PC-3 (cell line): ENCODE measurements at regions not wholly inside any gene's neighbourhood (a gene's known extent, or its start where the extent isn't known, plus 50 kb on each side); places are given as distances from the start of the nearest gene placed in this dataset.

Experiments used
- ATAC-seq: fragments of 200-7000 bp; cut with Tn5 transposase; 2 replicates; pipeline ENCODE4 v1.9.1; 2020; ENCODE audit warnings: mild to moderate bottlenecking, moderate library complexity
- BruUV-seq: library from RNA; stranded (reverse); fragments of 400-500 nt; replicated peaks from 2 replicates; lab custom pipeline; 2021; lab: Mats Ljungman, UMichigan
- CTCF ChIA-PET: fragments of 300-600 bp; sonication (Branson Sonifier 250); formaldehyde crosslinking; loops from one replicate; lab custom pipeline; 2022; ENCODE audit warnings: antibody characterized with exemption; lab: Charles Lee
- POLR2A ChIA-PET: fragments of 300-600 bp; sonication (Branson Sonifier 250); formaldehyde crosslinking; loops from one replicate; lab custom pipeline; 2022; ENCODE audit warnings: antibody characterized with exemption; ENCODE audit not compliant: unreplicated experiment; lab: Charles Lee
- DNase-seq: peaks from one replicate; pipeline ENCODE4 v3.0.0-alpha.2; 2015
- H2AFZ ChIP-seq: fragments of 300-600 bp; sonication (generic); 2 replicates; pipeline ENCODE4 v1.6.0; 2016; ENCODE audit warnings: antibody characterized with exemption, low read length
- H3F3A ChIP-seq: fragments of 300-600 bp; sonication (generic); one replicate; pipeline ENCODE4 v1.6.0; 2017; ENCODE audit warnings: antibody characterized with exemption, low read length, control low read depth, mild to moderate bottlenecking; ENCODE audit not compliant: unreplicated experiment
- H3K27ac ChIP-seq: fragments of 300-600 bp; sonication (generic); 2 replicates; pipeline ENCODE4 v1.5.1; 2016; ENCODE audit warnings: mild to moderate bottlenecking, low read length
- H3K27me3 ChIP-seq: fragments of 300-600 bp; sonication (generic); 2 replicates; pipeline ENCODE4 v1.6.1; 2016; ENCODE audit warnings: low read length, mixed read lengths
- H3K36me3 ChIP-seq: fragments of 300-600 bp; sonication (generic); 2 replicates; pipeline ENCODE4 v1.6.1; 2016; ENCODE audit warnings: low read depth, mixed run types, low read length, mixed read lengths
- H3K4me1 ChIP-seq: fragments of 300-600 bp; sonication (generic); 2 replicates; pipeline ENCODE4 v1.5.1; 2016; ENCODE audit warnings: low read length; ENCODE audit not compliant: insufficient read depth
- H3K4me2 ChIP-seq: fragments of 300-600 bp; sonication (generic); 2 replicates; pipeline ENCODE4 v1.6.0; 2016; ENCODE audit warnings: low read length
- H3K4me3 ChIP-seq: fragments of 300-600 bp; sonication (generic); 2 replicates; pipeline ENCODE4 v1.5.1; 2016; ENCODE audit warnings: mild to moderate bottlenecking, low read length, mixed read lengths
- H3K79me2 ChIP-seq: fragments of 300-600 bp; sonication (generic); 2 replicates; pipeline ENCODE4 v1.6.1; 2017; ENCODE audit warnings: low read length, mixed read lengths
- H3K9ac ChIP-seq: fragments of 300-600 bp; sonication (generic); 2 replicates; pipeline ENCODE4 v1.6.0; 2016; ENCODE audit warnings: mild to moderate bottlenecking, low read length
- H3K9me2 ChIP-seq: fragments of 300-600 bp; sonication (generic); replicated peaks from 2 replicates; pipeline ENCODE4 v1.6.1; 2016; ENCODE audit warnings: mixed run types, low read length, mixed read lengths
- H3K9me3 ChIP-seq: fragments of 300-600 bp; sonication (generic); 2 replicates; pipeline ENCODE4 v1.6.1; 2016; ENCODE audit warnings: low read length, mixed read lengths
- H4K20me1 ChIP-seq: fragments of 300-600 bp; sonication (generic); 2 replicates; pipeline ENCODE4 v1.6.1; 2016; ENCODE audit warnings: low read length, mixed read lengths
- CTCF ChIP-seq: fragments of 300-600 bp; sonication (generic); conservative IDR thresholded peaks from 2 replicates; pipeline ENCODE4 v1.5.1; 2017; ENCODE audit warnings: antibody characterized with exemption, low read depth, mild to moderate bottlenecking, low read length
- EZH2 ChIP-seq: fragments of 300-600 bp; sonication (generic); IDR thresholded peaks from one replicate; pipeline ENCODE4 v1.6.1; 2017; ENCODE audit warnings: antibody characterized with exemption, mild to moderate bottlenecking, low read length; ENCODE audit not compliant: unreplicated experiment
- EZH2phosphoT487 ChIP-seq: fragments of 300-600 bp; sonication (generic); IDR thresholded peaks from 2 replicates; pipeline ENCODE4 v1.6.1; 2018; ENCODE audit warnings: mild to moderate bottlenecking, antibody characterized with exemption, low read length, borderline replicate concordance
- intact Hi-C: fragments of 100-400 bp; cut with micrococcal nuclease; formaldehyde crosslinking; loops from 2 replicates; pipeline ENCODE4 v1.9.0; 2023

- DNase-seq (peak; percentile 63), ATAC-seq (peak; percentile 13; the same call in 1 of the 2 replicates)
- Histone ChIP-seq H4K20me1 (no peaks in the 10 kb centered on the region), H3K4me2 (peak overlapping the region; percentile 27), H2AFZ (no peak overlapping the region), H3K27ac (peak overlapping the region; percentile 75), H3K4me3 (no peak overlapping the region), H3K4me1 (peaks cover 67% of the 10 kb centered on the region), H3K9me2 (no peaks in the 10 kb centered on the region), H3F3A (no peaks in the 10 kb centered on the region), H3K79me2 (no peaks in the 10 kb centered on the region), H3K9ac (no peak overlapping the region), H3K36me3 (no peaks in the 10 kb centered on the region), H3K27me3 (no peaks in the 10 kb centered on the region), H3K9me3 (no peaks in the 10 kb centered on the region)
- BruUV-seq, result no TSS peak
- TF ChIP-seq EZH2phosphoT487 (no peak), EZH2 (no peak), CTCF (no peak)
- intact Hi-C loops, result loop anchor here (5.0 to 10.0 kb wide), 3 partner anchors 87 to 179 kb away; no protein-coding TSS in a partner anchor
- ChIA-PET POLR2A (interaction anchor here (0.6 to 0.7 kb wide), 2 partner anchors 24 to 120 kb away, joined by 3 to 4 read pairs; no protein-coding TSS in a partner anchor), CTCF (interaction anchor here (1.0 kb wide), 1 partner anchor 18 kb away, joined by 6 read pairs; no protein-coding TSS in a partner anchor)
These were observed 54.7 kb upstream of the EGFR start for GRCh38 chr7:54964136-54964535.

- ChIA-PET POLR2A (interaction anchor here (0.6 kb wide), 1 partner anchor 21 kb away, joined by 3 read pairs; no protein-coding TSS in a partner anchor), CTCF (no interaction called here)
- H3K4me2 ChIP-seq, result peak overlapping the region; percentile 27
- H3K9me3 ChIP-seq, result no peaks in the 10 kb centered on the region
- intact Hi-C loops, result loop anchor here (1.0 to 10.0 kb wide), 5 partner anchors 18 to 183 kb away; no protein-coding TSS in a partner anchor
- H3K4me1 ChIP-seq, result peaks cover 55% of the 10 kb centered on the region
- H3F3A ChIP-seq, result no peaks in the 10 kb centered on the region
- H3K27ac ChIP-seq, result peak overlapping the region; percentile 84
- TF ChIP-seq CTCF (no peak), EZH2 (no peak), EZH2phosphoT487 (no peak)
- no peaks in the 10 kb centered on the region for H3K36me3 ChIP-seq
- 0 out of 2 replicates have a peak overlapping the region, but pooled peaks have one; percentile 2 for H2AFZ ChIP-seq
- H3K27me3 ChIP-seq, result no peaks in the 10 kb centered on the region
- H3K79me2 ChIP-seq, result no peaks in the 10 kb centered on the region
- BruUV-seq, result no TSS peak
- H3K4me3 ChIP-seq, result no peak overlapping the region
- ATAC-seq (peak; percentile 72), DNase-seq (peak; percentile 98)
- no peaks in the 10 kb centered on the region for H4K20me1 ChIP-seq
- peak overlapping the region; percentile 20; the same call in 1 of the 2 replicates for H3K9ac ChIP-seq
- no peaks in the 10 kb centered on the region for H3K9me2 ChIP-seq
These were observed 51.4 kb upstream of the EGFR start for GRCh38 chr7:54967377-54967776.

GRCh38 chr7:54968018-54968417, 50.8 kb upstream of the EGFR start:
- intact Hi-C loops, result loop anchor here (5.0 to 10.0 kb wide), 3 partner anchors 107 to 183 kb away; no protein-coding TSS in a partner anchor
- ATAC-seq, result no peak
- peak overlapping the region; percentile 20; the same call in 1 of the 2 replicates for H3K9ac ChIP-seq
- H3K4me1 ChIP-seq, result peaks cover 55% of the 10 kb centered on the region
- ChIA-PET POLR2A (no interaction called here), CTCF (no interaction called here)
- H3K4me3 ChIP-seq, result no peak overlapping the region
- no peaks in the 10 kb centered on the region for H3K9me2 ChIP-seq
- no TSS peak for BruUV-seq
- peak overlapping the region; percentile 2; the same call in 1 of the 2 replicates for H2AFZ ChIP-seq
- peak overlapping the region; percentile 27; the same call in 1 of the 2 replicates for H3K4me2 ChIP-seq
- peaks cover 1% of the 10 kb centered on the region; the same call in 1 of the 2 replicates for H3K36me3 ChIP-seq
- TF ChIP-seq CTCF, result no peak
- no peak for TF ChIP-seq EZH2
- no peaks in the 10 kb centered on the region for H4K20me1 ChIP-seq
- H3K27me3 ChIP-seq, result no peaks in the 10 kb centered on the region
- no peaks in the 10 kb centered on the region for H3F3A ChIP-seq
- DNase-seq, result no peak
- no peaks in the 10 kb centered on the region for H3K79me2 ChIP-seq
- peaks cover 6% of the 10 kb centered on the region for H3K9me3 ChIP-seq
- H3K27ac ChIP-seq, result peak overlapping the region; percentile 84
